Activated naive CD8-positive, alpha-beta T cell treated with anti-CD3 and anti-CD28 coated beads, Interleukin-2, amount 50 U/mL, for 24 hours (primary cell): ENCODE measurements at regions not wholly inside any gene's neighbourhood (a gene's known extent, or its start where the extent isn't known, plus 50 kb on each side); places are given as distances from the start of the nearest gene placed in this dataset.

Source experiments
- ATAC-seq: fragments of 150-1000 bp; cut with Tn5 transposase; one replicate; pipeline ENCODE4 v1.10.0; 2021
- DNase-seq: peaks from one replicate; pipeline ENCODE4 v3.0.0; 2021
- H3K27ac Mint-ChIP-seq: one replicate; pipeline ENCODE4 v1.8.0; 2021; ENCODE audit warnings: mild to moderate bottlenecking, mixed read lengths
- H3K27me3 Mint-ChIP-seq: one replicate; pipeline ENCODE4 v1.8.0; 2021; ENCODE audit warnings: mixed read lengths
- H3K36me3 Mint-ChIP-seq: one replicate; pipeline ENCODE4 v1.8.0; 2021; ENCODE audit warnings: low read depth, mixed read lengths
- H3K4me1 Mint-ChIP-seq: one replicate; pipeline ENCODE4 v1.8.0; 2021; ENCODE audit warnings: mixed read lengths
- H3K4me3 Mint-ChIP-seq: one replicate; pipeline ENCODE4 v1.8.0; 2021; ENCODE audit warnings: mild to moderate bottlenecking, moderate library complexity, mixed read lengths
- H3K9me3 Mint-ChIP-seq: one replicate; pipeline ENCODE4 v1.8.0; 2021; ENCODE audit warnings: mixed read lengths

DNA sequence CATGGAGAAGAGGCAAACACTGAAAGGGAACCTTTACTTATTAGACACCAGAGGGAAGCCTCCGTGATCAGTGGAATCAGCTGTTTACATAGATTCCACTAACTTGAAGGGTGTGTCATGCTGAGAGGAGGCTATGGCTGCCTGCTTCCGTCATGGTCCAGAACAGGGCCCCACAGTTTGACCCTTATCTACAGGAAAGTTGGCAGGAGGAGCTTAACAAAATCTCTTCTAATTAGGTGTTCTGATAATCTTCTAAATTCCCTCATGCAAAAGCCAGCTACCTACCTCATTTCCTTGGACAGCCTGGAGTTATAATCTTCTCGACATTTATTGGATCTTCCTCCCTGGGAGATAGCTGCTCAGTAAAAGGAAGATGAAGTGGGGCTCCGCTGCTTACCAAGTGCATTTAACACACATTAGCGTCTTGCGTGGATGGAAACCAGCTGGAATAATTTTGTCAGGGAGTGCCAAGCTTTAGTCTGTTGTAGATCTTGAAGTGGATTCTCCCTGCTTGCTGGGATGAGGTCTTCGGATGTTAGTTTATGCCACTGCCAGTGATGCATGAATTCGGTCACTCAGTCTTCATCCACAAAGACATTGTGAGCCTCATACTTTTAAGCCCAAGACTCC is 171.0 kb downstream of the PAH start:
- DNase-seq (no peak), ATAC-seq (no peak)
- Mint-ChIP-seq H3K9me3 (no peaks in the 10 kb centered on the region), H3K27me3 (peaks cover 2% of the 10 kb centered on the region), H3K27ac (no peak overlapping the region), H3K4me3 (no peak overlapping the region), H3K4me1 (no peaks in the 10 kb centered on the region), H3K36me3 (no peaks in the 10 kb centered on the region)

DNA sequence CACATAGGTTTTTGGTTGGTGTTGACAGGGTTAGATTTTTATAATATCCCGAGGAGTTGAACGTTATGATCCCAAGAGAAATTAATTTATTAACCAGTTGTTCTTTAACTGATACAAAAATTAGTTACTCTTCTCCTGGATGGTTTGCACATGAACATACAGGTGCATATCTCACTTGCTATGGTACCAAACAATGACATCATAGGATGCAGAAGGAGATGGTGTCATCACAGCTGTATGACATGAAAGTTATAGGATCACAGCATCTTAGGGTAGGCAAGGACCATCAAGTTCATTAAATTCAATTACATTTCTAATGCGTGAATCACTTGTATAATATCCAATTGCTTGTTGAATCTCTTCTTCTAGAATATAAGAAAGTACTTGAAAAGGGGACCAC is 175.8 kb downstream of the PAH start:
- Mint-ChIP-seq H3K4me3 (no peak overlapping the region), H3K4me1 (no peaks in the 10 kb centered on the region), H3K27me3 (no peaks in the 10 kb centered on the region), H3K36me3 (no peaks in the 10 kb centered on the region), H3K9me3 (peaks cover 7% of the 10 kb centered on the region), H3K27ac (no peak overlapping the region)
- DNase-seq (no peak), ATAC-seq (no peak)

- no peaks in the 10 kb centered on the region for H3K27me3 Mint-ChIP-seq
- ATAC-seq = no peak
- H3K36me3 Mint-ChIP-seq = no peaks in the 10 kb centered on the region
- H3K4me1 Mint-ChIP-seq = no peaks in the 10 kb centered on the region
- H3K9me3 Mint-ChIP-seq = peaks cover 8% of the 10 kb centered on the region
- DNase-seq = no peak
- no peak overlapping the region for H3K27ac Mint-ChIP-seq
- no peak overlapping the region for H3K4me3 Mint-ChIP-seq
Measured at GRCh38 chr12:102740141-102740955, 176.7 kb downstream of the PAH start.

DNA sequence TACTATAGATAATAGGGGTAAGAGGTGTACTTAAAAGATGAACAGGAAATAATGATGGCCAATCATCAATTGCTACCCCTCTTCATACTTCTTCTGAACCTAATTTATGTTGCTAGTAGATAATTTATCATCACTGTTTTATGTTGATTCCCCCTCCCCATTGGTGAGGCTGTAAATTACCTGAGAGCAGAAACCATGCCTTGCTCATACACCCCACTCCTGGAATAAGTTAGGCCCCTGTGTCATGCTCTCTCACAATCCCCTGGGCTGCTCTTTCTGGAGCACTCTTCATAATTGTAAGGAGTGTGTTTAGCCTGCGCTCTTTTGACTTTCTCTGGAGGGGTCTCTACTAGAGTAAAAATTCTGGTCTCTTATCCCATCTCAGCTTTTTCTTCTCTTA is 180.7 kb downstream of the PAH start:
- Mint-ChIP-seq H3K9me3 (peaks cover 8% of the 10 kb centered on the region), H3K27me3 (no peaks in the 10 kb centered on the region), H3K27ac (no peak overlapping the region), H3K4me1 (no peaks in the 10 kb centered on the region), H3K4me3 (no peak overlapping the region), H3K36me3 (no peaks in the 10 kb centered on the region)
- no peak for ATAC-seq
- no peak for DNase-seq

DNA sequence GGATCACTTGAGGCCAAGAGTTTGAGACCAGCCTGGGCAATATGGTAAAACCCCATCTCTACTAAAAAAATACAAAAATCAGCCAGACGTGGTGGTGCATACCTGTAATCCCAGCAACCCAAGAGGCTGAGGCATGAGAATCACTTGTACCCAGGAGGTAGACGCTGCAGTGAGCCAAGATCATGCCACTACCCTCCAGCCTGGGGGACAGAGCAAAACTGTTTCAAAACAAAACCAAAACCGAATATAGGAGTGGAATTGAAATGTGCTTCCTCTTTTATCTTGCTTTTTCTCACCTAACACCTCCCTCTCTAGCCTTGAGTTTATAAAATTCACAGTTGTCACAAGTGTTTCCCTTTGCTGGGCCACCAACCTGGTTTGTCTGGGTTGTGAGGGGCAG is 181.9 kb downstream of the PAH start:
- no peak for ATAC-seq
- Mint-ChIP-seq H3K4me3 (no peak overlapping the region), H3K36me3 (no peaks in the 10 kb centered on the region), H3K27ac (no peak overlapping the region), H3K4me1 (no peaks in the 10 kb centered on the region), H3K9me3 (peaks cover 8% of the 10 kb centered on the region), H3K27me3 (no peaks in the 10 kb centered on the region)
- no peak for DNase-seq

- H3K27ac Mint-ChIP-seq = no peak overlapping the region
- no peaks in the 10 kb centered on the region for H3K9me3 Mint-ChIP-seq
- DNase-seq (no peak), ATAC-seq (no peak)
- peaks cover 9% of the 10 kb centered on the region for H3K4me1 Mint-ChIP-seq
- no peaks in the 10 kb centered on the region for H3K36me3 Mint-ChIP-seq
- no peaks in the 10 kb centered on the region for H3K27me3 Mint-ChIP-seq
- H3K4me3 Mint-ChIP-seq = no peak overlapping the region
Measured at GRCh38 chr12:102730996-102731395, 186.0 kb downstream of the PAH start.

DNA sequence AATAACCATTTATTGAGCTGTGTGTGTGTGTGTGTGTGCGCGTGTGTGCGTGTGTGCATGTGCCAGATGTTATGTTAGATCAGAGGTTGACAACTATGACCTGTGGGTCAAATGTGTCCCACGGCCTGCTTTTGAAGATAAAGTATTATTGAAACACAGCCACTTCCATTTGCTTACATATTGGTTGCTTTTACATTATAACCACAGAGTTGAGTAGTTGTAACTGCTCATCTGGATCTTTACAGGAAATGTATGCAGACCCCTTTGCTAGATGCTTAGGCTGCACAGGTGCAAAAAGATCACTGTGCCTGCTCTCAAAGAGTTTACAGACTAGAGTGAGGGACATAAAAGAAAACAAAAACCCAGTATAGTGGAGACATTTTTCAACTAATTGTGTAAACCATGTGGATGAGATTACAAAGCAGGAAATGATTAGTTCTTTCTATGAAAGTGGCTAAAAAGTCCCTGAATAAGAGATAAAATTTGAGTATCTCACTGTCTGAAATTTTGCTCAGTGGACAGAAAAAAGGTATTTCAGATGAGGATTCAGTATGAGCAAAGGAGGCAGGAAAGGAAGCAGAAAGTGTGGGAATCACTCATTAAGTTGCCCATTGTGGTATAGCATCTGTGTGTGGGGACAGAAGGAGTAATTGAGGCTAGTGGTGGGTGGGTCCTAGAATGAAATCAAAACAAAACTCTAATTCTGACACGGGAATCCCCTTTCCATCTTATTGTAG is 188.4 kb downstream of the PAH start:
- H3K27ac Mint-ChIP-seq = no peak overlapping the region

GRCh38 chr12:102726686-102727085 is 190.4 kb downstream of the PAH start:
- no peaks in the 10 kb centered on the region for H3K9me3 Mint-ChIP-seq
- H3K4me3 Mint-ChIP-seq = no peak overlapping the region
- DNase-seq (no peak), ATAC-seq (no peak)
- H3K27ac Mint-ChIP-seq = no peak overlapping the region
- peaks cover 9% of the 10 kb centered on the region for H3K4me1 Mint-ChIP-seq
- no peaks in the 10 kb centered on the region for H3K36me3 Mint-ChIP-seq
- H3K27me3 Mint-ChIP-seq = peaks cover 2% of the 10 kb centered on the region

More for the DNA sequence above, 188.4 kb downstream of the PAH start:
- ATAC-seq (peak; percentile 49), DNase-seq (no peak)
- Mint-ChIP-seq H3K4me1 (peaks cover 9% of the 10 kb centered on the region), H3K27me3 (no peaks in the 10 kb centered on the region), H3K9me3 (no peaks in the 10 kb centered on the region), H3K36me3 (no peaks in the 10 kb centered on the region), H3K4me3 (no peak overlapping the region)

- DNase-seq = no peak
- ATAC-seq = no peak
- no peaks in the 10 kb centered on the region for H3K4me1 Mint-ChIP-seq
- H3K9me3 Mint-ChIP-seq = no peaks in the 10 kb centered on the region
- no peak overlapping the region for H3K4me3 Mint-ChIP-seq
- H3K36me3 Mint-ChIP-seq = no peaks in the 10 kb centered on the region
- peaks cover 2% of the 10 kb centered on the region for H3K27me3 Mint-ChIP-seq
- H3K27ac Mint-ChIP-seq = no peak overlapping the region
Measured at GRCh38 chr12:102722147-102722546, 194.9 kb downstream of the PAH start.

- H3K4me1 Mint-ChIP-seq = no peaks in the 10 kb centered on the region
- peaks cover 5% of the 10 kb centered on the region for H3K27me3 Mint-ChIP-seq
- no peaks in the 10 kb centered on the region for H3K36me3 Mint-ChIP-seq
- ATAC-seq (no peak), DNase-seq (no peak)
- no peak overlapping the region for H3K4me3 Mint-ChIP-seq
- H3K27ac Mint-ChIP-seq = no peak overlapping the region
- H3K9me3 Mint-ChIP-seq = no peaks in the 10 kb centered on the region
Measured at GRCh38 chr12:102708108-102708507, 208.9 kb downstream of the PAH start.

GRCh38 chr12:102702447-102703114 is 214.5 kb downstream of the PAH start:
- Mint-ChIP-seq H3K27me3 (peaks cover 2% of the 10 kb centered on the region), H3K36me3 (no peaks in the 10 kb centered on the region), H3K4me3 (no peak overlapping the region), H3K4me1 (no peaks in the 10 kb centered on the region), H3K9me3 (no peaks in the 10 kb centered on the region), H3K27ac (no peak overlapping the region)
- DNase-seq (peak; percentile 33), ATAC-seq (no peak)

DNA sequence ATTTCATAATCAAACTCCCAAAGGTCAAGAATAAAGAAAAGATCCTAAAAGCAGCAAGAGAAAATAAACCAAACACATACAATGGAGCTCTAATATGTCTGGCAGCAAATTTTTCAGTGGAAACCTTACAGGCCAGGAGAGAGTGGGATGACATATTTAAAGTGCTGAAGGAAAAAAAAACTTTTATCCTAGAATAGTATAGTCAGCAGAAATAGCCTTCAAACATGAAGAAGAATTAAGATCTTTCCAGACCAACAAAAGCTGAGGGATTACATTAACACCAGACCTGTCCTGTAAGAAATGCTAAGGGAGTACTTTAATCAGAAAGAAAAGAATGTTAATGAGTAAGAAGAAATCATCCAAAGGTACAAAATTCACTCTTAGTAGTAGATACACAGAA is 215.7 kb upstream of the IGF1 start:
- DNase-seq (no peak), ATAC-seq (no peak)
- Mint-ChIP-seq H3K4me3 (no peak overlapping the region), H3K4me1 (no peaks in the 10 kb centered on the region), H3K9me3 (no peaks in the 10 kb centered on the region), H3K27me3 (peaks cover 18% of the 10 kb centered on the region), H3K27ac (no peak overlapping the region), H3K36me3 (no peaks in the 10 kb centered on the region)

DNA sequence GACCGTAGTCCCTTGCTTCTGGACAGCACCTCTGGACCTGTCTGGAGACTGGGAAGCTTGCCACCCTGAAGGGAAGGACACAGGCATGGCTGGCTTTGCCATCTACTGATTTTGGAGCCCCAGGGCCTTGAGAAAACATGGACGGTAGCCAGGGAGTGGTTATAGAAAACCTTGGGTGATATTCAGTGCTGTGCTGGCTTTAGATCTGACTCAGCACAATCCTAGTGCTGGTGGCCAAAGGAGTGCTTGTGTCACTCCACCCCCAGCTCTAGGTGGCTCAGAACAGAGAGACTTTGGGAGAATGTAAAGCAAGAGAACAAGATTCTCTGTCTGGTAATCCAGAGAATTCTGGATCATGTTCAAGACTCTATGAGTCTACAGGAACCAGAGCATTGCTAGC is 214.5 kb upstream of the IGF1 start:
- no peak for ATAC-seq

GRCh38 chr12:102691773-102692555 is 211.6 kb upstream of the IGF1 start:
- no peak overlapping the region for H3K4me3 Mint-ChIP-seq
- no peaks in the 10 kb centered on the region for H3K9me3 Mint-ChIP-seq
- no peaks in the 10 kb centered on the region for H3K36me3 Mint-ChIP-seq
- H3K27me3 Mint-ChIP-seq = peaks cover 20% of the 10 kb centered on the region
- no peak for ATAC-seq
- DNase-seq = no peak
- no peak overlapping the region for H3K27ac Mint-ChIP-seq
- H3K4me1 Mint-ChIP-seq = no peaks in the 10 kb centered on the region

More for the DNA sequence above, 214.5 kb upstream of the IGF1 start:
- H3K9me3 Mint-ChIP-seq = no peaks in the 10 kb centered on the region
- H3K36me3 Mint-ChIP-seq = no peaks in the 10 kb centered on the region
- no peak for DNase-seq
- H3K4me1 Mint-ChIP-seq = no peaks in the 10 kb centered on the region
- H3K27ac Mint-ChIP-seq = no peak overlapping the region
- H3K4me3 Mint-ChIP-seq = no peak overlapping the region
- H3K27me3 Mint-ChIP-seq = peaks cover 18% of the 10 kb centered on the region
